H1 (cell line): ENCODE measurements at regions not wholly inside any gene's neighbourhood (a gene's known extent, or its start where the extent isn't known, plus 50 kb on each side); places are given as distances from the start of the nearest gene placed in this dataset.

ENCODE experiments used
- ASH2L ChIP-seq: fragments of 200-600, 300-600 bp; sonication (generic); IDR thresholded peaks from one replicate; pipeline ENCODE4 v1.7.1; 2017; ENCODE audit warnings: low read length
- NRF1 ChIP-seq: IDR thresholded peaks from 2 replicates; pipeline ENCODE4 v1.6.1; 2011; ENCODE audit warnings: mild to moderate bottlenecking, low read depth, low read length, improper control_type of control experiment
- TF ChIP-seq, protein P1 (sequence below): IDR thresholded peaks from 2 replicates; pipeline ENCODE4 v1.6.1; 2012; ENCODE audit warnings: low read length, inconsistent platforms

DNA sequence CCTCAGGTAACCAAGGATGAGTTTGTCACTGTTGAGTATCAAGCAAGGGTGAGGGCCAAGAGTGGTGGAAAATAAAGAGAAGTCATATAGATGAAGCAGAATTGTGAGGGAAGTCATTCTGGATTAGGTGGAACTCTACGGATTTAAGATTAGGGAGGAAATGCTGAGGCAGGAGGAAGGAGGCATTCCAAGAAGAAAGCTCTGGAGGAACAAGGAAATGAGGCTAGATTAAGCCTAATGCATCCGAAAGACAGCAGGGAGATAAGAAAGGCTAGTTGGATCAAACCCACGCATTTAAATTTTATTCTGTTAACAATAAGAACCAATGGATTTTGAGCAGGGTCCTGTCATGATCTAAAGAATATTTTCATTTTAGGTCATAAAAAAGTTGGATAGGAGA lies 681.2 kb downstream of the EPHA4 start (continued):
- TF ChIP-seq, protein P1, sequence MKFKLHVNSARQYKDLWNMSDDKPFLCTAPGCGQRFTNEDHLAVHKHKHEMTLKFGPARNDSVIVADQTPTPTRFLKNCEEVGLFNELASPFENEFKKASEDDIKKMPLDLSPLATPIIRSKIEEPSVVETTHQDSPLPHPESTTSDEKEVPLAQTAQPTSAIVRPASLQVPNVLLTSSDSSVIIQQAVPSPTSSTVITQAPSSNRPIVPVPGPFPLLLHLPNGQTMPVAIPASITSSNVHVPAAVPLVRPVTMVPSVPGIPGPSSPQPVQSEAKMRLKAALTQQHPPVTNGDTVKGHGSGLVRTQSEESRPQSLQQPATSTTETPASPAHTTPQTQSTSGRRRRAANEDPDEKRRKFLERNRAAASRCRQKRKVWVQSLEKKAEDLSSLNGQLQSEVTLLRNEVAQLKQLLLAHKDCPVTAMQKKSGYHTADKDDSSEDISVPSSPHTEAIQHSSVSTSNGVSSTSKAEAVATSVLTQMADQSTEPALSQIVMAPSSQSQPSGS = no peak
- no peak for TF ChIP-seq ASH2L
- TF ChIP-seq NRF1 = no peak
